Sigmoid colon (tissue), 4 donors: ENCODE measurements at regions not wholly inside any gene's neighbourhood (a gene's known extent, or its start where the extent isn't known, plus 50 kb on each side); places are given as distances from the start of the nearest gene placed in this dataset.

Experiments
- CTCF ChIP-seq, 4 experiments: fragments of 450-650 bp in 3 of 4; fragments of 200-600 bp in 1 of 4; IDR thresholded peaks; one replicate each; pipeline ENCODE4 v1.5.1; 2016 to 2019; ENCODE audit warnings: antibody characterized with exemption in 4 of 4, mild to moderate bottlenecking in 3 of 4, moderate library complexity in 2 of 4
- EP300 ChIP-seq, 4 donors: sonication (generic); formaldehyde crosslinking; IDR thresholded peaks; one replicate each; pipeline ENCODE4 v1.6.1; 2017; ENCODE audit warnings: antibody characterized with exemption in 4 of 4
- POLR2A ChIP-seq, 2 donors: fragments of 450-650 bp; IDR thresholded peaks; one replicate each; pipeline ENCODE4 v1.6.1; 2016; ENCODE audit warnings: antibody characterized with exemption in 2 of 2, mild to moderate bottlenecking in 2 of 2, moderate library complexity in 2 of 2

GRCh38 chr6:164356814-164357213 lies 942.3 kb downstream of the QKI start:
- TF ChIP-seq POLR2A (IDR thresholded peaks at IDR 0.05) (no peak), CTCF (IDR thresholded peaks at IDR 0.05) (no peak), EP300 (IDR thresholded peaks at IDR 0.05) (no peak)
